MM.1S (cell line): ENCODE measurements at regions not wholly inside any gene's neighbourhood (a gene's known extent, or its start where the extent isn't known, plus 50 kb on each side); places are given as distances from the start of the nearest gene placed in this dataset.
A peak's percentile ranks its signal among the peaks of the same experiment; 100 is the strongest.

Experiments used
- DNase-seq: peaks from one replicate; pipeline ENCODE4 v3.0.0-alpha.2; 2015
- H2AFZ ChIP-seq: fragments of 300-600 bp; sonication (generic); 2 replicates; pipeline ENCODE4 v1.6.0; 2016; ENCODE audit warnings: antibody characterized with exemption, low read length
- H3F3A ChIP-seq: fragments of 300-600 bp; sonication (generic); 2 replicates; pipeline ENCODE4 v1.6.1; 2016; ENCODE audit warnings: mild to moderate bottlenecking, antibody characterized with exemption, low read length, moderate library complexity, mixed read lengths; ENCODE audit not compliant: insufficient read depth
- H3K27ac ChIP-seq: fragments of 300-600 bp; sonication (generic); 2 replicates; pipeline ENCODE4 v1.5.1; 2016; ENCODE audit warnings: mild to moderate bottlenecking, low read length
- H3K27me3 ChIP-seq: fragments of 300-600 bp; sonication (generic); replicated peaks from 2 replicates; pipeline ENCODE4 v1.6.0; 2016; ENCODE audit warnings: low read length; ENCODE audit not compliant: insufficient read depth
- H3K36me3 ChIP-seq: fragments of 300-600 bp; sonication (generic); replicated peaks from 2 replicates; pipeline ENCODE4 v1.6.1; 2016; ENCODE audit warnings: mild to moderate bottlenecking, low read length, mixed read lengths; ENCODE audit not compliant: insufficient read depth
- H3K4me1 ChIP-seq: fragments of 300-600 bp; sonication (generic); 2 replicates; pipeline ENCODE4 v1.6.1; 2016; ENCODE audit warnings: low read length, mixed read lengths
- H3K4me2 ChIP-seq: fragments of 300-600 bp; sonication (generic); 2 replicates; pipeline ENCODE4 v1.6.0; 2016; ENCODE audit warnings: low read depth, low read length
- H3K4me3 ChIP-seq: fragments of 300-600 bp; sonication (generic); 2 replicates; pipeline ENCODE4 v1.5.1; 2016; ENCODE audit warnings: low read length, mixed read lengths
- H3K79me2 ChIP-seq: fragments of 300-600 bp; sonication (generic); 2 replicates; pipeline ENCODE4 v1.6.1; 2016; ENCODE audit warnings: mixed run types, low read length, mixed read lengths
- H3K9ac ChIP-seq: fragments of 300-600 bp; sonication (generic); 2 replicates; pipeline ENCODE4 v1.6.1; 2016; ENCODE audit warnings: low read length, mixed read lengths
- H3K9me2 ChIP-seq: fragments of 300-600 bp; sonication (generic); replicated peaks from 2 replicates; pipeline ENCODE4 v1.6.1; 2016; ENCODE audit warnings: mild to moderate bottlenecking, low read length, mixed read lengths; ENCODE audit not compliant: insufficient read depth
- H3K9me3 ChIP-seq: fragments of 300-600 bp; sonication (generic); replicated peaks from 2 replicates; pipeline ENCODE4 v1.6.1; 2016; ENCODE audit warnings: mild to moderate bottlenecking, low read length, mixed read lengths; ENCODE audit not compliant: insufficient read depth
- H4K20me1 ChIP-seq: fragments of 300-600 bp; sonication (generic); 2 replicates; pipeline ENCODE4 v1.6.1; 2016; ENCODE audit warnings: mild to moderate bottlenecking, low read length, moderate library complexity, mixed read lengths; ENCODE audit not compliant: insufficient read depth
- EZH2 ChIP-seq: fragments of 300-600 bp; sonication (generic); optimal IDR thresholded peaks from 2 replicates; pipeline ENCODE3; 2017; ENCODE audit warnings: low read depth, mild to moderate bottlenecking, antibody characterized with exemption, low read length, mixed read lengths
- EZH2phosphoT487 ChIP-seq: fragments of 300-600 bp; sonication (generic); IDR thresholded peaks from 2 replicates; pipeline ENCODE4 v1.6.1; 2018; ENCODE audit warnings: antibody characterized with exemption, low read length
- TF ChIP-seq, protein P1 (sequence below): fragments of 300-600 bp; sonication (generic); IDR thresholded peaks from 2 replicates; pipeline ENCODE4 v1.5.1; 2016; ENCODE audit warnings: antibody characterized with exemption, low read length, mixed read lengths

DNA sequence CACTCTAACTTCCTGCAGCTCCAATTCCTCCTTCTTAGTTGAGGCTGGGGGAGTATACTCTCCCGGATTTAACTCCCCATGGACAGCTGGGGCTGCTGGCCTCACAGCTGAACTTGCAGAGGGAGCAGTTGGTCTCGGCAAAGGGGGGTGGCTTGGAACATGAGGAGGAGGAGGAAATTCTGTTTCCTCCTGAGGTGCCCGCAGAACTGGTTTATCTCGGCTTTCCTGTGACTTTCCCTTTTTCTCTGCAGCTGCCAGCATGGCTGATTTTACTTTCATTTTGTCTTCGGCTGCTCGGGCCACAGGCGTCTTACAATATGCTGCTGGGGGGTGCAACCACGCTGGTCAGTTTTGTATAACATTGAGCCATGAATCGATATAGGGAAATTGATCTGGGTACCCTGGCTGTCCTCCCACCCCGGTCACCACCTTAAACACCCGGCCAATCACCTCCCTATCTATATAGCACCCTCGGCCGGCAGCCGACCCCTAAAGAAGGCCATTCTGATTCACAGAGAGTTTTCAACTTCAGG is 1317.6 kb downstream of the TMEM121 start:
- H3K9ac ChIP-seq, result no peak overlapping the region
- H3K4me1 ChIP-seq, result no peaks in the 10 kb centered on the region
- TF ChIP-seq, protein P1, sequence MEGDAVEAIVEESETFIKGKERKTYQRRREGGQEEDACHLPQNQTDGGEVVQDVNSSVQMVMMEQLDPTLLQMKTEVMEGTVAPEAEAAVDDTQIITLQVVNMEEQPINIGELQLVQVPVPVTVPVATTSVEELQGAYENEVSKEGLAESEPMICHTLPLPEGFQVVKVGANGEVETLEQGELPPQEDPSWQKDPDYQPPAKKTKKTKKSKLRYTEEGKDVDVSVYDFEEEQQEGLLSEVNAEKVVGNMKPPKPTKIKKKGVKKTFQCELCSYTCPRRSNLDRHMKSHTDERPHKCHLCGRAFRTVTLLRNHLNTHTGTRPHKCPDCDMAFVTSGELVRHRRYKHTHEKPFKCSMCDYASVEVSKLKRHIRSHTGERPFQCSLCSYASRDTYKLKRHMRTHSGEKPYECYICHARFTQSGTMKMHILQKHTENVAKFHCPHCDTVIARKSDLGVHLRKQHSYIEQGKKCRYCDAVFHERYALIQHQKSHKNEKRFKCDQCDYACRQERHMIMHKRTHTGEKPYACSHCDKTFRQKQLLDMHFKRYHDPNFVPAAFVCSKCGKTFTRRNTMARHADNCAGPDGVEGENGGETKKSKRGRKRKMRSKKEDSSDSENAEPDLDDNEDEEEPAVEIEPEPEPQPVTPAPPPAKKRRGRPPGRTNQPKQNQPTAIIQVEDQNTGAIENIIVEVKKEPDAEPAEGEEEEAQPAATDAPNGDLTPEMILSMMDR, result no peak
- no peak for TF ChIP-seq EZH2phosphoT487
- no peak for TF ChIP-seq EZH2
- peak; percentile 61 for DNase-seq
- H2AFZ ChIP-seq, result no peak overlapping the region
- no peaks in the 10 kb centered on the region for H4K20me1 ChIP-seq
- no peaks in the 10 kb centered on the region for H3K9me3 ChIP-seq
- peaks cover 93% of the 10 kb centered on the region for H3K27me3 ChIP-seq
- H3K9me2 ChIP-seq, result no peaks in the 10 kb centered on the region
- H3K4me2 ChIP-seq, result peak overlapping the region; percentile 87
- H3F3A ChIP-seq, result no peaks in the 10 kb centered on the region; the same call in 1 of the 2 replicates
- no peak overlapping the region for H3K27ac ChIP-seq
- no peaks in the 10 kb centered on the region for H3K79me2 ChIP-seq
- no peaks in the 10 kb centered on the region for H3K36me3 ChIP-seq
- H3K4me3 ChIP-seq, result peak overlapping the region; percentile 62

DNA sequence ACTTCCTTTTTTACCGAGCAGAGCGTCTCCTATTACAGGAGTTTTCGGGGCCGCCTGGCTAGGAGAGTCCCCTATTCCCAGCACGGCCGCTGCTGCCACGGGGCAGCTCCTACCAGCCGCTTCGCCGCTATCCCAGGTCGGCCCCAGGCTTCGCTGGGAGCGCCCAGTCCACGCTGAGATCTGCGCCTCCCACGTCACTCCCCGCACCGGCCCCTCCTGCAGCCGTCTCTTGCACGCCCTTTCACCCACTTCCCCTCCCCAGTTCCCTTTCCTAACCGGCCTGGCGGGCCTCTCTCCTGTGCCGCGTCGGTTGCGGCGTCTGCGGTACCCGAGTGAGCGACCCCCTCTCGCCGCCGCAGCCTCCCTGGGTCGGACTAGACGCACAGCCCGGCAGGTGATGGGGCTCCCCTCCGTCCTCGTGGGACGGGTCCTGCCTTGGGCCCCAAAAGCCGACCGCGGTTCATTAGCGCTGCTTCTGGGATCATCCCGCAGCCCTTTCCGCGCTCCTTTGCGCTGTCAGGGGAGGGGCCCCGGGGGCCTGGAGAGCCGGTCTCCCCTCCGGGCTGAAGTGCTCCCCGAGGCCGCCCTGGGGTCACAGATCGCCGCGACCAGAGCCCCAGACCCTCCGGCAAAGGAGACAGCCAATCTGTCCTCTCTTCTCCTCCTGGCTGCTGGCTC is 1318.4 kb downstream of the TMEM121 start:
- Histone ChIP-seq H3K4me1 (no peaks in the 10 kb centered on the region), H3K9me3 (no peaks in the 10 kb centered on the region), H4K20me1 (no peaks in the 10 kb centered on the region), H3K36me3 (no peaks in the 10 kb centered on the region), H3K9ac (no peak overlapping the region), H3K9me2 (no peaks in the 10 kb centered on the region), H3K79me2 (no peaks in the 10 kb centered on the region), H3K27me3 (peaks cover 93% of the 10 kb centered on the region), H3K4me3 (peak overlapping the region; percentile 62), H3K4me2 (peak overlapping the region; percentile 87), H3K27ac (no peak overlapping the region), H3F3A (no peaks in the 10 kb centered on the region; the same call in 1 of the 2 replicates), H2AFZ (no peak overlapping the region)
- TF ChIP-seq EZH2 (no peak), EZH2phosphoT487 (no peak)
- no peak for DNase-seq

DNA sequence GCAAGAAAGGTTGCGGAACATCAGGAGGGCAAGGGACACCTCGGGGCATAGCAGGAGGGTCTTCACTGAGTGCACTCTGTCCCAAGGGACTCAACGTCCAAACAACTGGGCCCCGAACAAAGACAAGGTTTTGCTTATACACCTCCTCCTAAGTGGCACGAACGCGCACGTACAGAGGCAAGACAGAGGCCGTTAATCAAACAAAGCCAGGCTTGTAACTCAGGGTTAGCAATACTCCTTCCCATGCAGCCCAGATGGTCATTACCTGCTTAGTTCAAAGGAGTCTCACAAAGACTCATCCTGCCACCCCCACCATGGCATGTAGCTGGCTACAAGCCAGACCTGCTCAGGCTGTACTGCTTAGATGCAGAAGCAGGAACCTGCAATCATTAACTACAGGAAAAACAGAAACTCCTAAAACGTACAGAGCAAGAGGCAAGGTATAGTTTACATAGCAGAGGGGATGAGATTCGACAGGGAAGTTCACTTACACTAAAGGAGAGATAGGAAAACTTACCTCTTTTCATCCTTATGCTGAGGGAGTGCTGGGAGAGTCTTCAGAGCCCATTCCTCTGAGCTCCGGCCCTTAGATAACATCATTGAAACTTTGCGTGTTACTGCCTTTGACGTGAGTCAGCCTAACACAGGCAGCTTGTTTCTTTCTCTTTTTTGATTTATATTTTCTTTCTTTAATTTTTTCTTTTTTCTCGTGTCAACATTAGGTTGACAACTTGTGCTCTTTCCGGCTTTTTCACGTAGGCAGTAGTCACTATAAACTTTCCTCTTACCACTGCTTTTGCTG is 1319.1 kb downstream of the TMEM121 start:
- Histone ChIP-seq H3K4me3 (no peak overlapping the region), H3K4me2 (no peak overlapping the region)

More for the DNA sequence above, 1319.1 kb downstream of the TMEM121 start:
- TF ChIP-seq EZH2 (no peak), EZH2phosphoT487 (no peak)
- TF ChIP-seq, protein P1, result no peak
- H3K27ac ChIP-seq, result no peak overlapping the region
- no peak overlapping the region for H3K9ac ChIP-seq
- no peak overlapping the region for H2AFZ ChIP-seq
- no peaks in the 10 kb centered on the region for H3K4me1 ChIP-seq
- no peaks in the 10 kb centered on the region for H3K9me3 ChIP-seq
- no peaks in the 10 kb centered on the region for H4K20me1 ChIP-seq
- no peaks in the 10 kb centered on the region; the same call in 1 of the 2 replicates for H3F3A ChIP-seq
- no peaks in the 10 kb centered on the region for H3K79me2 ChIP-seq
- DNase-seq, result no peak
- H3K9me2 ChIP-seq, result no peaks in the 10 kb centered on the region
- H3K27me3 ChIP-seq, result peaks cover 90% of the 10 kb centered on the region
- H3K36me3 ChIP-seq, result no peaks in the 10 kb centered on the region
